ENCODE measurements at regions not wholly inside any gene's neighbourhood (a gene's known extent, or its start where the extent isn't known, plus 50 kb on each side); places are given as distances from the start of the nearest gene placed in this dataset.
"Not testable (repeated sequence)": the region's sequence is repeated elsewhere in the genome, so short reads cannot be mapped to it uniquely, and the experiment has no call there.

DNA sequence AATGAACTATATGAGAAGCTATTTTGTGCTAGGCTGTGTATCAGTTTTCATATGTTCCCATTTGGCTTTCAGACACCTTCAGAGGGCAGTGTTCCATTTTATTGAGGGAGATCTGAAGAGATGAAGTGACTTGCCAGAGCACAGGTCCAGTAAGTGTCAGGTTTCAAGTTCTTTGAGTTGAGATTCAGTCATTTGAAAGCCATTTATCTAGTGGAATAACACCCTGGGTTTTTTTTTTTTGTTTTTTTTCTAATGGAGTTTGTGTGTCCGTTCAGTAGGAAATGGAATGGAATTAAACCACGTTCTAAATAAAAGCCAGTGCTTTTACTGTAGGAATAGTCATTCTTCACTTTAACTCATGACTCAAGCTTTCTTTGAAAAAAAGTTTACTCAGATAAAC, 652.9 kb upstream of the USP24 start:
- TF ChIP-seq, protein P1, sequence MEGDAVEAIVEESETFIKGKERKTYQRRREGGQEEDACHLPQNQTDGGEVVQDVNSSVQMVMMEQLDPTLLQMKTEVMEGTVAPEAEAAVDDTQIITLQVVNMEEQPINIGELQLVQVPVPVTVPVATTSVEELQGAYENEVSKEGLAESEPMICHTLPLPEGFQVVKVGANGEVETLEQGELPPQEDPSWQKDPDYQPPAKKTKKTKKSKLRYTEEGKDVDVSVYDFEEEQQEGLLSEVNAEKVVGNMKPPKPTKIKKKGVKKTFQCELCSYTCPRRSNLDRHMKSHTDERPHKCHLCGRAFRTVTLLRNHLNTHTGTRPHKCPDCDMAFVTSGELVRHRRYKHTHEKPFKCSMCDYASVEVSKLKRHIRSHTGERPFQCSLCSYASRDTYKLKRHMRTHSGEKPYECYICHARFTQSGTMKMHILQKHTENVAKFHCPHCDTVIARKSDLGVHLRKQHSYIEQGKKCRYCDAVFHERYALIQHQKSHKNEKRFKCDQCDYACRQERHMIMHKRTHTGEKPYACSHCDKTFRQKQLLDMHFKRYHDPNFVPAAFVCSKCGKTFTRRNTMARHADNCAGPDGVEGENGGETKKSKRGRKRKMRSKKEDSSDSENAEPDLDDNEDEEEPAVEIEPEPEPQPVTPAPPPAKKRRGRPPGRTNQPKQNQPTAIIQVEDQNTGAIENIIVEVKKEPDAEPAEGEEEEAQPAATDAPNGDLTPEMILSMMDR (IDR thresholded peaks at IDR 0.05; ENCODE audit: low read depth, low read length): no peak
- no peak overlapping the region for H3K4me3 ChIP-seq (ENCODE audit: low read depth, low read length)
- DNase-seq: no peak
- H3K9me3 ChIP-seq: no peaks in the 10 kb centered on the region
- no peaks in the 10 kb centered on the region for H3K4me1 ChIP-seq
- H3K36me3 ChIP-seq: no peaks in the 10 kb centered on the region
- H3K27me3 ChIP-seq: no peaks in the 10 kb centered on the region

DNA sequence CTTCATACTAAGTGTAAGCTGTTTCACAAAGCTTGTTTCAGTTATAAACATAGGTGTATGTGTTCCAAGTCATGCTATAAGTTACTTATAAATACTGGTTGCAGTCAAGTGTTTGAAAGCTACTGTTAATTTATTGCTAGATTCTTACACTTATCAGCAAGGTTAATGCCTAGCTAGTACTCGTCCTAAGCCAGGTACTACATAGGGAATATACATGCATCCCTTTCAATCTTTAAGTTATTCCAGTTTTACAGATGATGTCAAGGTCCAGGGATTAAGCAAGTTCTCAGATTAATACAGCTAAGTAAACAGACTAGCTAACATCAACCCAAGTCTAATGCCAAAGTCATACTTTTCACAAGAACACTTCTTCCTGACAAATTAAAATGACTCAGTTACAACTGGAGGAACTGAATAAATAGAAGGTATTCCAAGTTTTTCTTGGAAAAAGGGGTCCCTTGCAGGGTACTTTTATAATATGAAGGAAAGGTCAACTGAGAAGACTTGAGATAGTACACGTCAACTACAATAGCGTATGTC, 652.2 kb upstream of the USP24 start:
- H3K27me3 ChIP-seq: no peaks in the 10 kb centered on the region
- TF ChIP-seq, protein P1 (IDR thresholded peaks at IDR 0.05; ENCODE audit: low read depth, low read length): no peak
- no peaks in the 10 kb centered on the region for H3K36me3 ChIP-seq
- H3K4me1 ChIP-seq: no peaks in the 10 kb centered on the region
- no peak overlapping the region for H3K4me3 ChIP-seq (ENCODE audit: low read depth, low read length)
- no peak for DNase-seq
- H3K9me3 ChIP-seq: no peaks in the 10 kb centered on the region

DNA sequence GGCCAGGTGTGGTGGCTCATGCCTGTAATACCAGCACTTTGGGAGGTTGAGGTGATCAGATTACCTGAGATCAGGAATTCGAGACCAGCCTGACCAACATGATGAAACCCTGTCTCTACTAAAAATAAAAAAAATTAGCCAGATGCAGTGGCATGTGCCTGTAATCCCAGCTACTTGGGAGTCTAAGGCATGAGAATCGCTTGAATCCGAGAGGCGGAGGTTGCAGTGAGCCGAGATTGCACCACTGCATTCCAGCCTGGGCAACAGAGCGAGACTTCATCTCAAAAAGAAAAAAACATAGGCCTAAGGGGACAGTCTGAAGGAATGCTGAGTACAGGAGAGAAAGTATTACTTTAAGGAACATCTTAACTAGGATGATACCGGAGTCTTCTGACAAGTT, 650.6 kb upstream of the USP24 start:
- H3K27me3 ChIP-seq; H3K9me3 ChIP-seq; H3K36me3 ChIP-seq; H3K4me3 ChIP-seq (ENCODE audit: low read depth, low read length); H3K4me1 ChIP-seq; DNase-seq: not testable (repeated sequence)

DNA sequence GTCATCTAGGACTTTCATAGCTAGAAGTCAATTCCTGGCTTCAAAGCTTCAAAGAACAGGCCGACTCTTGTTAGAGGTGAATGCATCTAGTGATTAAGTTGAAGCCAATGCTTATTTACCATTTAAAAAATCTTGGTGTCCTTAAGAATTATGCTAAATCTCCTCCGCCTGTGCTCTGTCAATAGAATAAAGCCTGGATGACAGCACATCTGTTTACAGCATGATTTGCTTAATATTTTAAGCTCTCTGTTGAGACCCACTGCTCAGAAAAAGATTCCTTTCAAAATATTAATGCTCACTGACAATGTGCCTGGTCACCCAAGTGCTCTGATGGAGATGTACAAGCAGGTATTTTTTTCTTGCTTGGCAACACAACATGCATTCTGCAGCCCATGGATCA, 649.1 kb upstream of the USP24 start:
- Histone ChIP-seq H3K4me1 (no peaks in the 10 kb centered on the region), H3K27me3 (no peaks in the 10 kb centered on the region), H3K9me3 (no peaks in the 10 kb centered on the region), H3K4me3 (ENCODE audit: low read depth, low read length) (no peak overlapping the region), H3K36me3 (no peaks in the 10 kb centered on the region)
- TF ChIP-seq, protein P1 (IDR thresholded peaks at IDR 0.05; ENCODE audit: low read depth, low read length): no peak
- no peak for DNase-seq

DNA sequence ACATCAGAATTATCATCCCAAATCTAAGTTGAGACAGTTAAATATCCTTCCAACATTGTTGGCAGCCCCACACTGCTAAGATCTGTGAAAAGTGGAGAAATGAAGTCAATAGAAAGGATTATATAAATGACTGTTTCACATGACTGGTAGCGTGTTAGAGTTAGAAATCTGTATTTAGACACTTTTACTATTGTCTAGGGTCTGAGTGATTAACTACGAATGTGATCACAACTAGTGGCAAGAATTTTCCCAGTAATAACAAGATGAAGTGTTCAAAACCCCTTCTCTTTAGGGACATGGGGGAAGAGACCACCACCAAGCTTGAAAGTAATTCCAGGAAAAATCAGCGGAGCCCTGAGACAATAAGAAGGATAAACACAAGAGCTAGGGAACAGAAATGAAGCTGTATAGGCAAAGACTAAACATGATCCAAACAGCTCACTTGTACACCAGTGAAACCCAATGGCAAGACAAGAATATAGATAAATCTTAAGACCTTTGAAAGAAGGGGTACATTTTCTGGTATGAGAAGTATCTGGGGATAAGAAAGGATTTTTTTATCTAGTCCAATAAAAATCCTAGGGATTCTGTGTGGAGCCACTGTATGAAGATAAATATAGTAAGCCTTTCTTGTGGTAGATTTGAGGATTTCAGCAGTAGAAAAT, 646.6 kb upstream of the USP24 start:
- no peaks in the 10 kb centered on the region for H3K36me3 ChIP-seq
- H3K4me1 ChIP-seq: no peaks in the 10 kb centered on the region
- no peaks in the 10 kb centered on the region for H3K9me3 ChIP-seq
- no peak overlapping the region for H3K4me3 ChIP-seq (ENCODE audit: low read depth, low read length)
- DNase-seq: no peak
- no peaks in the 10 kb centered on the region for H3K27me3 ChIP-seq
- TF ChIP-seq, protein P1 (IDR thresholded peaks at IDR 0.05; ENCODE audit: low read depth, low read length): no peak

DNA sequence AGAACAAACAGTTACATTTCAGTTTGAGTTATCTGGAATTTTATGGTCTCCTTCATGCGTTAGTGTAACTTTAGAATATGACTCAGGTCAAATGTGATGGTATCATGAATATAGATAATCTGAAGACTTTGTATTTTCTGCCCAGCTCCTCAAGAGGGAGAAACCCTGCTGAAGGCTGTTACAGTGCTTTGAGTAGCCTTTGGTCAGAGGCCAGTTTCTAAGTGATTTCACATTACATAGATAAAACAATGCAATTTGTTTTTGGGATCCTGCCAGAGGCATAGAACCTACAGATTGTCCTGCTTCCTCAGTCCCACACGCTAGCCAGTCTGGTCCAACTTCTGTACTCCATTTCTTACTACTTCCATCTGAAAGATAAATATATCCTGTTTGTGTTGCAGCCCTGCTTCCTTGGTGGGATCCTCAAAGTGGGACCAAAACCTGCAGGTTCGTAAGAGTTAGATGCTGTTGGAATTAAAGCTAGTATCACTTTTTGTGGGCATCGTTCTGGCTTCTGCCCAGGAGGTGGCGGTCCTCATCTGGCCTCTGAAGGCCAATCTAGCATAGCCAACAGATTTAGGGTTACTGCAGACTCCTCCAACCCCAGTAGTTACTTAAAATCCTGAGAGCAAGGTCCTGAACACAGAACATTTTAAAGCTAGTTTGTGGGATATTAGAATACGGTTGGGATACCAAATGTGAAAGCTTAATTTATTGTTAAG, 645.8 kb upstream of the USP24 start:
- Histone ChIP-seq H3K9me3 (no peaks in the 10 kb centered on the region), H3K4me3 (ENCODE audit: low read depth, low read length) (no peak overlapping the region), H3K27me3 (no peaks in the 10 kb centered on the region), H3K4me1 (no peaks in the 10 kb centered on the region), H3K36me3 (no peaks in the 10 kb centered on the region)
- TF ChIP-seq, protein P1 (IDR thresholded peaks at IDR 0.05; ENCODE audit: low read depth, low read length): no peak
- DNase-seq: no peak
